HepG2 (cell line): ENCODE measurements at regions not wholly inside any gene's neighbourhood (a gene's known extent, or its start where the extent isn't known, plus 50 kb on each side); places are given as distances from the start of the nearest gene placed in this dataset.

Experiments used
- ATAC-seq: fragments of 200-7000 bp; cut with Tn5 transposase; 3 replicates; pipeline ENCODE4 v1.9.1; 2020; ENCODE audit warnings: mild to moderate bottlenecking, moderate library complexity
- BruUV-seq: library from RNA; stranded (reverse); fragments of 400-500 nt; replicated peaks from 2 replicates; lab custom pipeline; 2021; lab: Mats Ljungman, UMichigan
- CTCF ChIA-PET: fragments of 300-600 bp; formaldehyde crosslinking; extraction: SDS; loops from one replicate; lab custom pipeline; 2021; ENCODE audit warnings: low total read pairs, inconsistent platforms, low intra/inter-chr PET ratio; lab: Yijun Ruan, JAX
- POLR2A ChIA-PET: fragments of 350-600 bp; sonication (Branson Sonifier 250); formaldehyde crosslinking; loops from one replicate; lab custom pipeline; 2020; ENCODE audit warnings: antibody characterized with exemption, inconsistent platforms; lab: Yijun Ruan, JAX
- DNase-seq: peaks from one replicate; pipeline ENCODE4 v3.0.0-alpha.2; 2015; ENCODE audit warnings: low spot score
- FAIRE-seq: peaks from 3 replicates; lab custom pipeline; 2011; peaks lifted over from hg19 to GRCh38; lab: Jason Lieb, UNC
- H2AFZ ChIP-seq: one replicate; pipeline ENCODE4 v1.6.1; 2011; ENCODE audit warnings: low read length, inconsistent platforms
- H3K27ac ChIP-seq: fragments of 300-600 bp; 3 replicates; pipeline ENCODE4 v1.8.0; 2011; ENCODE audit warnings: mixed run types, mild to moderate bottlenecking, mixed read lengths, low read length, inconsistent platforms; ENCODE audit not compliant: insufficient read depth; ENCODE audit errors: extremely low read length
- H3K27me3 ChIP-seq, 2 experiments: fragments of 200-600 bp in 1 of 2; 2 replicates in 1 of 2; 3 replicates in 1 of 2; pipeline versions ENCODE4 v1.6.0 to v1.8.0; 2011; ENCODE audit warnings: low read length in 2 of 2, mild to moderate bottlenecking in 2 of 2, moderate library complexity in 2 of 2, inconsistent platforms in 1 of 2; ENCODE audit not compliant: insufficient read depth in 2 of 2, control insufficient read depth in 1 of 2
- H3K36me3 ChIP-seq, 2 experiments: fragments of 200-600 bp in 1 of 2; replicated peaks in 1 of 2; 2 replicates in 1 of 2; 3 replicates in 1 of 2; pipeline versions ENCODE4 v1.5.1 to v1.8.0; 2011; ENCODE audit warnings: low read length in 2 of 2, inconsistent platforms in 1 of 2; ENCODE audit not compliant: insufficient read depth in 2 of 2, control insufficient read depth in 1 of 2
- H3K4me1 ChIP-seq: 2 replicates; pipeline ENCODE4 v1.5.1; 2012; ENCODE audit warnings: low read length, inconsistent platforms; ENCODE audit not compliant: insufficient read depth
- H3K4me2 ChIP-seq: 2 replicates; pipeline ENCODE4 v1.6.0; 2011; ENCODE audit warnings: low read depth, low read length, inconsistent platforms
- H3K4me3 ChIP-seq, 3 experiments: fragments of 200-600 bp in 1 of 3; sonication (generic), shearing (Covaris generic) in 1 of 3; replicated peaks in 1 of 3; 2 replicates each; pipeline ENCODE4 v1.5.1; 2011 to 2016; ENCODE audit warnings: low read length in 3 of 3, inconsistent platforms in 2 of 3, low read depth in 2 of 3, mild to moderate bottlenecking in 2 of 3, control low read depth in 1 of 3, mixed read lengths in 1 of 3; ENCODE audit not compliant: insufficient read depth in 1 of 3
- H3K79me2 ChIP-seq: one replicate; pipeline ENCODE4 v1.6.1; 2011; ENCODE audit warnings: low read length, inconsistent platforms; ENCODE audit not compliant: insufficient read depth
- H3K9ac ChIP-seq: 2 replicates; pipeline ENCODE4 v1.6.0; 2011; ENCODE audit warnings: mild to moderate bottlenecking, low read depth, low read length, inconsistent platforms; ENCODE audit not compliant: insufficient read depth
- H3K9me3 ChIP-seq: 2 replicates; pipeline ENCODE4 v1.5.1; 2012; ENCODE audit warnings: mild to moderate bottlenecking, low read length
- H4K20me1 ChIP-seq: 2 replicates; pipeline ENCODE4 v1.6.0; 2011; ENCODE audit warnings: inconsistent platforms, mild to moderate bottlenecking, low read length, moderate library complexity; ENCODE audit not compliant: insufficient read depth
- IRF2 ChIP-seq: IDR thresholded peaks from 2 replicates; pipeline ENCODE4 v1.6.1; 2018; ENCODE audit warnings: missing genetic modification reagents, missing compliant biosample characterization
- POLR2G ChIP-seq: fragments of 200-400 bp; formaldehyde crosslinking; IDR thresholded peaks from 2 replicates; pipeline ENCODE4 v1.6.1; 2018; ENCODE audit warnings: mild to moderate bottlenecking, low read depth, low read length, moderate library complexity
- RXRB ChIP-seq: IDR thresholded peaks from 2 replicates; pipeline ENCODE4 v1.6.1; 2016; ENCODE audit warnings: borderline replicate concordance, missing genetic modification reagents, missing compliant biosample characterization
- SATB2 ChIP-seq: sonication (generic); formaldehyde crosslinking; IDR thresholded peaks from 2 replicates; pipeline ENCODE4 v1.5.0; 2020; ENCODE audit warnings: missing genetic modification reagents
- U2AF1 ChIP-seq: fragments of 200-400 bp; formaldehyde crosslinking; optimal IDR thresholded peaks from 2 replicates; pipeline ENCODE3; 2017; ENCODE audit warnings: mild to moderate bottlenecking, low read depth, low read length
- WIZ ChIP-seq: sonication (generic); formaldehyde crosslinking; IDR thresholded peaks from 2 replicates; pipeline ENCODE4 v1.5.1; 2020; ENCODE audit warnings: mild to moderate bottlenecking, missing genetic modification reagents
- ZKSCAN5 ChIP-seq: sonication (generic); formaldehyde crosslinking; IDR thresholded peaks from 2 replicates; pipeline ENCODE4 v1.5.1; 2020; ENCODE audit warnings: mild to moderate bottlenecking, missing genetic modification reagents
- ZNF142 ChIP-seq: sonication (generic); formaldehyde crosslinking; IDR thresholded peaks from 2 replicates; pipeline ENCODE4 v1.4.0; 2020; ENCODE audit warnings: missing genetic modification reagents
- ZNF205 ChIP-seq: IDR thresholded peaks from 2 replicates; pipeline ENCODE4 v1.6.1; 2018; ENCODE audit warnings: missing biosample characterization, missing genetic modification reagents
- ZNF24 ChIP-seq: fragments of 450-650 bp; IDR thresholded peaks from 2 replicates; pipeline ENCODE4 v1.6.1; 2017; ENCODE audit warnings: antibody characterized with exemption, mild to moderate bottlenecking
- ZNF329 ChIP-seq: sonication (generic); formaldehyde crosslinking; IDR thresholded peaks from 2 replicates; pipeline ENCODE4 v1.9.0; 2021; ENCODE audit warnings: low read depth, mild to moderate bottlenecking, missing genetic modification reagents
- ZNF333 ChIP-seq: sonication (generic); formaldehyde crosslinking; IDR thresholded peaks from 2 replicates; pipeline ENCODE4 v1.4.0; 2020; ENCODE audit warnings: mild to moderate bottlenecking, missing genetic modification reagents, borderline replicate concordance
- ZNF441 ChIP-seq: sonication (generic); formaldehyde crosslinking; IDR thresholded peaks from 2 replicates; pipeline ENCODE4 v1.7.0; 2021; ENCODE audit warnings: missing genetic modification reagents, borderline replicate concordance
- ZNF879 ChIP-seq: sonication (generic); formaldehyde crosslinking; IDR thresholded peaks from 2 replicates; pipeline ENCODE4 v1.8.1; 2023; ENCODE audit warnings: missing genetic modification reagents
- WGBS: methylation state at CpG from one replicate; pipeline ENCODE4 v1.1.6; 2017; ENCODE audit warnings: low lambda C conversion rate; 5-methylcytosine and 5-hydroxymethylcytosine counted together
- in situ Hi-C: cut with HindIII; loops from 2 replicates; pipeline ENCODE4 v1.10.0; 2017; ENCODE audit warnings: low pct_unique_long_range_greater_than_20kb; ENCODE audit not compliant: extremely low pct_ligation_motif_present
- intact Hi-C: fragments of 100-400 bp; cut with micrococcal nuclease; formaldehyde crosslinking; loops from one replicate; pipeline ENCODE4 v1.10.0; 2022; ENCODE audit not compliant: unreplicated experiment
- TF ChIP-seq, protein P1 (sequence below): sonication (generic); formaldehyde crosslinking; IDR thresholded peaks from 2 replicates; pipeline ENCODE4 v1.5.0; 2020; ENCODE audit warnings: missing genetic modification reagents
- TF ChIP-seq, protein P2 (sequence below): sonication (generic); formaldehyde crosslinking; IDR thresholded peaks from 2 replicates; pipeline ENCODE4 v1.4.0; 2020; ENCODE audit warnings: missing genetic modification reagents

DNA sequence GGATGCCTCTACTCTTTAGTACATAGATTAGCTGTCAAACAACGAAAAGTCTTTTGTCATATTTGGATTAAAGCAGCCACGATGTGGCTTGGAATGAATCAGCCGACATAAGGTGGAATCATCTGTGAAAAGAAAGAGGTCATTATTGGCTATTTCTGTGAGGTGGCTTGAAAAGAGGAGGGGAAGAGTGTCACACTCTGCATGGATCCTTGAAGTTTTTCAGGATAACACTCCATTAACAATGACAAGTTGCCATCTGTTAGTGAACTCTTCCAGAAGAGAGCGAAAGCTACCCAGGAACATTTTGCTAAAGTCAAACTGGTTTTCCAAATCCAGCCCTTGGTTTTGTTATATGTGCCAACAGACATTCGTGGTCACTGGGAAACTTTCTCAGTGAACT lies 1604.8 kb downstream of the OLFM4 start:
- Histone ChIP-seq H3K4me2 (no peak overlapping the region), H4K20me1 (no peaks in the 10 kb centered on the region), H3K79me2 (no peaks in the 10 kb centered on the region), H2AFZ (no peak overlapping the region), H3K9ac (no peak overlapping the region), H3K27me3 (no peaks in the 10 kb centered on the region), H3K9me3 (peaks cover 60% of the 10 kb centered on the region), H3K36me3 (no peaks in the 10 kb centered on the region), H3K27ac (no peak overlapping the region), H3K4me1 (no peaks in the 10 kb centered on the region), H3K4me3 (no peak overlapping the region)
- no peak for ATAC-seq
- BruUV-seq: no TSS peak
- no peak for FAIRE-seq
- CTCF ChIA-PET: no interaction called here
- POLR2A ChIA-PET: no interaction called here
- in situ Hi-C loops (no loop called here), intact Hi-C loops (no loop called here)
- TF ChIP-seq ZNF879 (CRISPR knock-in tag) (no peak), SATB2 (no peak), ZNF441 (CRISPR knock-in tag) (no peak), ZNF333 (no peak), ZNF24 (no peak), U2AF1 (no peak), ZKSCAN5 (CRISPR knock-in tag) (no peak), ZNF329 (CRISPR knock-in tag) (no peak), RXRB (CRISPR knock-in tag) (no peak), POLR2G (no peak), ZNF142 (no peak), WIZ (CRISPR knock-in tag) (no peak), ZNF205 (CRISPR knock-in tag) (no peak), IRF2 (no peak)
- TF ChIP-seq, protein P1, sequence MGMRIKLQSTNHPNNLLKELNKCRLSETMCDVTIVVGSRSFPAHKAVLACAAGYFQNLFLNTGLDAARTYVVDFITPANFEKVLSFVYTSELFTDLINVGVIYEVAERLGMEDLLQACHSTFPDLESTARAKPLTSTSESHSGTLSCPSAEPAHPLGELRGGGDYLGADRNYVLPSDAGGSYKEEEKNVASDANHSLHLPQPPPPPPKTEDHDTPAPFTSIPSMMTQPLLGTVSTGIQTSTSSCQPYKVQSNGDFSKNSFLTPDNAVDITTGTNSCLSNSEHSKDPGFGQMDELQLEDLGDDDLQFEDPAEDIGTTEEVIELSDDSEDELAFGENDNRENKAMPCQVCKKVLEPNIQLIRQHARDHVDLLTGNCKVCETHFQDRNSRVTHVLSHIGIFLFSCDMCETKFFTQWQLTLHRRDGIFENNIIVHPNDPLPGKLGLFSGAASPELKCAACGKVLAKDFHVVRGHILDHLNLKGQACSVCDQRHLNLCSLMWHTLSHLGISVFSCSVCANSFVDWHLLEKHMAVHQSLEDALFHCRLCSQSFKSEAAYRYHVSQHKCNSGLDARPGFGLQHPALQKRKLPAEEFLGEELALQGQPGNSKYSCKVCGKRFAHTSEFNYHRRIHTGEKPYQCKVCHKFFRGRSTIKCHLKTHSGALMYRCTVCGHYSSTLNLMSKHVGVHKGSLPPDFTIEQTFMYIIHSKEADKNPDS (CRISPR knock-in tag): no peak
- TF ChIP-seq, protein P2, sequence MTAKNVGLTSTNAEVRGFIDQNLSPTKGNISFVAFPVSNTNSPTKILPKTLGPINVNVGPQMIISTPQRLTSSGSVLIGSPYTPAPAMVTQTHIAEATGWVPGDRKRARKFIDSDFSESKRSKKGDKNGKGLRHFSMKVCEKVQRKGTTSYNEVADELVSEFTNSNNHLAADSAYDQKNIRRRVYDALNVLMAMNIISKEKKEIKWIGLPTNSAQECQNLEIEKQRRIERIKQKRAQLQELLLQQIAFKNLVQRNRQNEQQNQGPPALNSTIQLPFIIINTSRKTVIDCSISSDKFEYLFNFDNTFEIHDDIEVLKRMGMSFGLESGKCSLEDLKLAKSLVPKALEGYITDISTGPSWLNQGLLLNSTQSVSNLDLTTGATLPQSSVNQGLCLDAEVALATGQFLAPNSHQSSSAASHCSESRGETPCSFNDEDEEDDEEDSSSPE (CRISPR knock-in tag): no peak
- no peak for DNase-seq
- WGBS: 28% methylated on average over 5 of the region's 5 CpGs
